Tibial nerve (tissue), 4 donors: ENCODE measurements at regions not wholly inside any gene's neighbourhood (a gene's known extent, or its start where the extent isn't known, plus 50 kb on each side); places are given as distances from the start of the nearest gene placed in this dataset.

ENCODE experiments used
- DNase-seq, 2 donors: peaks; one replicate each; pipeline ENCODE4 v3.0.0-alpha.2; 2019; ENCODE audit warnings: low spot score in 2 of 2
- H3K27ac ChIP-seq, 4 donors: fragments of 200-600 bp; sonication (generic) in 3 of 4; one replicate each; pipeline ENCODE4 v1.5.1; 2017 to 2019; ENCODE audit warnings: mild to moderate bottlenecking in 1 of 4
- H3K27me3 ChIP-seq, 2 donors: fragments of 200-600 bp; sonication (generic) in 1 of 2; one replicate each; pipeline versions ENCODE4 v1.5.1 to v1.6.0; 2017 to 2019
- H3K36me3 ChIP-seq, 3 donors: fragments of 200-600 bp; sonication (generic); one replicate each; pipeline ENCODE4 v1.5.1; 2018 to 2019
- H3K4me1 ChIP-seq, 4 donors: fragments of 200-600 bp; sonication (generic) in 3 of 4; one replicate each; pipeline ENCODE4 v1.5.1; 2017 to 2019
- H3K4me3 ChIP-seq, 4 donors: fragments of 200-600 bp; sonication (generic) in 3 of 4; one replicate each; pipeline ENCODE4 v1.5.1; 2017 to 2019; ENCODE audit warnings: mild to moderate bottlenecking in 1 of 4, moderate library complexity in 1 of 4
- H3K9me3 ChIP-seq, 4 donors: fragments of 200-600 bp; sonication (generic) in 3 of 4; one replicate each; pipeline ENCODE4 v1.5.1; 2017 to 2019
- CTCF ChIP-seq, 5 experiments: fragments of 200-600 bp in 3 of 5; fragments of 450-650 bp in 2 of 5; sonication (generic) in 3 of 5; IDR thresholded peaks; one replicate each; pipeline ENCODE4 v1.5.1; 2016 to 2019; ENCODE audit warnings: antibody characterized with exemption in 5 of 5, mild to moderate bottlenecking in 3 of 5, moderate library complexity in 2 of 5
- EP300 ChIP-seq, 2 donors: sonication (generic); formaldehyde crosslinking; IDR thresholded peaks; one replicate each; pipeline ENCODE4 v1.6.1; 2017; ENCODE audit warnings: antibody characterized with exemption in 2 of 2, mild to moderate bottlenecking in 1 of 2
- POLR2A ChIP-seq, 2 donors: fragments of 450-650 bp; IDR thresholded peaks; one replicate each; pipeline ENCODE4 v1.6.1; 2017; ENCODE audit warnings: antibody characterized with exemption in 2 of 2, mild to moderate bottlenecking in 2 of 2, moderate library complexity in 2 of 2
- WGBS, 2 donors: methylation state at CpG; one replicate each; pipeline ENCODE4 v1.1.5; 2018; 5-methylcytosine and 5-hydroxymethylcytosine counted together

DNA sequence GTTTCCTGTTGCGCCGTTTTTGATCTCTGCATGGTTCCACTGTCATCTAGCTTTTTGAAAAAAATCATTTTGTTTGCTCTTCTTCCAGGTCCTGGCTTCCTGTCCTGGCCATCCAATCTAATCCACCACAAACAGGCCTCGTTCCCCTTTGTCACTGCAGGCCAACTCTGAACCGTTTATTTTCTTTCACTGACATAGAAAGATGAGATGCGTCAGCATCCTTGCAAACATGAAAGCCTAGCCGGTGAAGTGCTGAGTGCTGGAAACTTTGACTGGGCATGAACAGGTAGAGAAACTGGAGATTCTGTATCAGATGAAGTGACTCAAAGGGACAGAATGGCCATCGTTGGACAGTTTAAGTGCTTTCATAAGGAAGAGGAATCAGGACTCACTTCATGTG lies 1247.8 kb downstream of the TYW1 start:
- 86 to 88% methylated on average over 7 of the region's 7 CpGs for WGBS, 2 donors
- Histone ChIP-seq H3K36me3 (no peaks in the 10 kb centered on the region), H3K4me3 (no peak overlapping the region), H3K27me3 (no peaks in the 10 kb centered on the region), H3K27ac (no peak overlapping the region), H3K4me1 (no peaks in the 10 kb centered on the region), H3K9me3 (peaks cover 0 to 18% (median 2%) of the 10 kb centered on the region in 4 donors)
- TF ChIP-seq CTCF (IDR thresholded peaks at IDR 0.05): no peak
- TF ChIP-seq EP300 (IDR thresholded peaks at IDR 0.05): no peak
- TF ChIP-seq POLR2A (IDR thresholded peaks at IDR 0.05): no peak
- DNase-seq: no peak

DNA sequence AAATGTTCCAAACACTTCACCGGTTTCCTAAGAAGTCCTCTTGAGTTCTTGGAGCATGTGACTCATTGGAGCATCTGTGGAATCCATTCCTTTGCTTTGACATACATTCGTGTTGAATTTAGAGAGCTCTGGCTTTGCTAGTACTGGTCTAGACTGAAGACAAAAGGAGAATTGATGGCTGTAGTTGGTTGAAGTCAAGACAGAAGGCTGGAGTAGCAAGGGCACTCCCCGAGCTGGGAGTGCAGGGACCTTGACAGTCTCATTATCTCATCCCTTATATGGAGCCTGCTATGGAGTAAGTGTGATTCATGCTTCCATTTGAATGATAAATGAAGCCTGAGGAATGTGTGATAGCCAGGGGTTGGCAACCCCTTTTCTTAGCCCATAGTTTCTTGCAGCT lies 1249.1 kb downstream of the TYW1 start:
- Histone ChIP-seq H3K27me3 (no peaks in the 10 kb centered on the region), H3K9me3 (peaks cover 0 to 7% (median 2%) of the 10 kb centered on the region in 4 donors), H3K4me1 (no peaks in the 10 kb centered on the region), H3K4me3 (no peak overlapping the region), H3K36me3 (no peaks in the 10 kb centered on the region), H3K27ac (no peak overlapping the region)
- TF ChIP-seq CTCF (IDR thresholded peaks at IDR 0.05) (no peak), POLR2A (IDR thresholded peaks at IDR 0.05) (no peak), EP300 (IDR thresholded peaks at IDR 0.05) (no peak)
- DNase-seq: no peak
- 42 to 43% methylated on average over 3 of the region's 3 CpGs for WGBS, 2 donors

DNA sequence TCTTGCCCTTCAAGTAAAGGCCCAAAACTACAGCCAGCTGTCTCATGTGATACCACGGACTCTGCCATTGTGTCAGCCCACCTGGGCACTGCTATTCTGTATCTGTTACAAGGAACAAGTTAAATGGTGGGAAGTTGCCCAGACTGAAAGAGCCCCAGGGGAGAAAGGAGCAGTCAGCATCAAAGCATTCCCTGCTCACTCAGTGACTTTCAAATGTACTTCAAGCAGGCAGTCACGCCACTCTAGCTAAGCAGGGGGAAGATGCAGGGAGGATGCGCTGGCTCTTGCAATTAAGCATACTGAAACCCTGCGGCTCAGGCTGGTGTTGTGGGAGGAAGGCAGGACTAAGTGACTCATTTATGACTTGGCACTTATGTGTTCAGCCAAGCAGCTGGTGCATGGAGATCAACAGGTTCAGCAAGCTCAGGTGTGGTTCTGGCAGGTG lies 1249.6 kb downstream of the TYW1 start:
- no peaks in the 10 kb centered on the region for H3K27me3 ChIP-seq
- DNase-seq: no peak

GRCh38 chr7:68247126-68247525 lies 1250.5 kb downstream of the TYW1 start:
- H3K4me1 ChIP-seq: no peaks in the 10 kb centered on the region
- 88% methylated on average over 7 of the region's 7 CpGs for WGBS, 2 donors
- no peak overlapping the region for H3K4me3 ChIP-seq

More for the DNA sequence above, 1249.6 kb downstream of the TYW1 start:
- Histone ChIP-seq H3K27ac (no peak overlapping the region), H3K4me3 (no peak overlapping the region), H3K36me3 (no peaks in the 10 kb centered on the region), H3K9me3 (peaks cover 0 to 3% (median 0%) of the 10 kb centered on the region in 4 donors), H3K4me1 (no peaks in the 10 kb centered on the region)
- 56 to 57% methylated on average over 4 of the region's 4 CpGs for WGBS, 2 donors
- TF ChIP-seq POLR2A (IDR thresholded peaks at IDR 0.05) (no peak), EP300 (IDR thresholded peaks at IDR 0.05) (no peak), CTCF (IDR thresholded peaks at IDR 0.05) (no peak)

GRCh38 chr7:68247571-68247970 lies 1250.9 kb downstream of the TYW1 start:
- no peak overlapping the region for H3K4me3 ChIP-seq
- 48 to 90% methylated on average over 2 of the region's 2 CpGs for WGBS, 2 donors
- no peak for DNase-seq

More at GRCh38 chr7:68247126-68247525, 1250.5 kb downstream of the TYW1 start:
- no peak for DNase-seq
- Histone ChIP-seq H3K9me3 (peaks cover 0 to 6% (median 0%) of the 10 kb centered on the region in 4 donors), H3K27ac (no peak overlapping the region), H3K36me3 (no peaks in the 10 kb centered on the region), H3K27me3 (no peaks in the 10 kb centered on the region)
- TF ChIP-seq EP300 (IDR thresholded peaks at IDR 0.05) (no peak), CTCF (IDR thresholded peaks at IDR 0.05) (no peak), POLR2A (IDR thresholded peaks at IDR 0.05) (no peak)

More at GRCh38 chr7:68247571-68247970, 1250.9 kb downstream of the TYW1 start:
- no peak overlapping the region for H3K27ac ChIP-seq
- H3K27me3 ChIP-seq: no peaks in the 10 kb centered on the region
- H3K4me1 ChIP-seq: no peaks in the 10 kb centered on the region
- no peak for TF ChIP-seq EP300 (IDR thresholded peaks at IDR 0.05)
- TF ChIP-seq POLR2A (IDR thresholded peaks at IDR 0.05): no peak
- no peak for TF ChIP-seq CTCF (IDR thresholded peaks at IDR 0.05)
- peaks cover 0 to 6% (median 0%) of the 10 kb centered on the region in 4 donors for H3K9me3 ChIP-seq
- no peaks in the 10 kb centered on the region for H3K36me3 ChIP-seq
